Upper lobe of right lung (tissue), 1 donor: ENCODE measurements at regions not wholly inside any gene's neighbourhood (a gene's known extent, or its start where the extent isn't known, plus 50 kb on each side); places are given as distances from the start of the nearest gene placed in this dataset.
"Not testable (repeated sequence)": the region's sequence is repeated elsewhere in the genome, so short reads cannot be mapped to it uniquely, and the experiment has no call there.

Source experiments
- ATAC-seq: fragments of 200-7000 bp; cut with Tn5 transposase; one replicate; pipeline ENCODE4 v1.9.1; 2020; ENCODE audit warnings: mild to moderate bottlenecking, moderate library complexity
- DNase-seq: peaks from one replicate; pipeline ENCODE4 v3.0.0-alpha.2; 2020
- H3K27ac ChIP-seq: fragments of 200-600 bp; one replicate; pipeline ENCODE4 v1.8.0; 2022
- H3K27me3 ChIP-seq: fragments of 200-600 bp; one replicate; pipeline ENCODE4 v1.8.0; 2022; ENCODE audit warnings: mild to moderate bottlenecking
- H3K36me3 ChIP-seq: fragments of 200-600 bp; one replicate; pipeline ENCODE4 v1.8.0; 2022
- H3K4me1 ChIP-seq: fragments of 200-600 bp; one replicate; pipeline ENCODE4 v1.8.0; 2022
- H3K4me3 ChIP-seq: fragments of 200-600 bp; one replicate; pipeline ENCODE4 v1.8.0; 2022; ENCODE audit warnings: mild to moderate bottlenecking
- H3K9me3 ChIP-seq: fragments of 200-600 bp; one replicate; pipeline ENCODE4 v1.8.0; 2022
- intact Hi-C: fragments of 100-400 bp; cut with DNase I; formaldehyde crosslinking; loops from one replicate; pipeline ENCODE4 v1.11.0; 2022
- TF ChIP-seq, protein P1 (sequence below): fragments of 200-600 bp; IDR thresholded peaks from one replicate; pipeline ENCODE4 v1.8.0; 2022; ENCODE audit warnings: antibody characterized with exemption
- donor health status: DM: no; HTN: yes; CAD: no; lungs with severe emphysema.

GRCh38 chr4:28105271-28105859, 1244.7 kb downstream of the STIM2 start:
- no peaks in the 10 kb centered on the region for H3K27me3 ChIP-seq
- intact Hi-C loops: no loop called here
- DNase-seq (no peak), ATAC-seq (no peak)
- TF ChIP-seq, protein P1, sequence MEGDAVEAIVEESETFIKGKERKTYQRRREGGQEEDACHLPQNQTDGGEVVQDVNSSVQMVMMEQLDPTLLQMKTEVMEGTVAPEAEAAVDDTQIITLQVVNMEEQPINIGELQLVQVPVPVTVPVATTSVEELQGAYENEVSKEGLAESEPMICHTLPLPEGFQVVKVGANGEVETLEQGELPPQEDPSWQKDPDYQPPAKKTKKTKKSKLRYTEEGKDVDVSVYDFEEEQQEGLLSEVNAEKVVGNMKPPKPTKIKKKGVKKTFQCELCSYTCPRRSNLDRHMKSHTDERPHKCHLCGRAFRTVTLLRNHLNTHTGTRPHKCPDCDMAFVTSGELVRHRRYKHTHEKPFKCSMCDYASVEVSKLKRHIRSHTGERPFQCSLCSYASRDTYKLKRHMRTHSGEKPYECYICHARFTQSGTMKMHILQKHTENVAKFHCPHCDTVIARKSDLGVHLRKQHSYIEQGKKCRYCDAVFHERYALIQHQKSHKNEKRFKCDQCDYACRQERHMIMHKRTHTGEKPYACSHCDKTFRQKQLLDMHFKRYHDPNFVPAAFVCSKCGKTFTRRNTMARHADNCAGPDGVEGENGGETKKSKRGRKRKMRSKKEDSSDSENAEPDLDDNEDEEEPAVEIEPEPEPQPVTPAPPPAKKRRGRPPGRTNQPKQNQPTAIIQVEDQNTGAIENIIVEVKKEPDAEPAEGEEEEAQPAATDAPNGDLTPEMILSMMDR: no peak
- no peaks in the 10 kb centered on the region for H3K4me1 ChIP-seq
- no peaks in the 10 kb centered on the region for H3K9me3 ChIP-seq
- no peak overlapping the region for H3K4me3 ChIP-seq
- no peak overlapping the region for H3K27ac ChIP-seq
- no peaks in the 10 kb centered on the region for H3K36me3 ChIP-seq

DNA sequence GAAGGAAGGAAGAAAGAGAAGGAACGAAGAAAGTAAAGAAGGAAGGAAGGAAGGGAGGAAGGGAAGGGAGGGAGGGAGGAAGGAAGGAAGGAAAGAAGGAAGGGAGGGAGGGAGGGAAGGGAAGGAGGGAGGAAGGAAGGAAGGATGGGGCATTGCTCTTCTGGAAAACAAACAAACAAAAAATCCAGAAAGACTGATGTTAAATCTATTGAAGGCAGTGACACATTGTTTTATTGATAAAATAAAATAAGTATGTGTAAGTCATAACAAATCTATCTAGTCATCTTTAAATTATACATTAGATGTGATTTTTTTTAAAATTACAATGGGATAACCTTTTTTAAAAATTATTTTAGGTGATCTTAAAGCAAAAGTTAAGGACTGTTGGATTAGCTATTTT, 1245.5 kb downstream of the STIM2 start:
- Histone ChIP-seq H3K9me3 (no peaks in the 10 kb centered on the region), H3K27ac (no peak overlapping the region), H3K4me3 (no peak overlapping the region), H3K27me3 (no peaks in the 10 kb centered on the region), H3K36me3 (no peaks in the 10 kb centered on the region), H3K4me1 (no peaks in the 10 kb centered on the region)
- TF ChIP-seq, protein P1: no peak
- intact Hi-C loops: no loop called here
- no peak for ATAC-seq
- DNase-seq: no peak

- TF ChIP-seq, protein P1: no peak
- Histone ChIP-seq H3K9me3 (no peaks in the 10 kb centered on the region), H3K27me3 (no peaks in the 10 kb centered on the region), H3K36me3 (no peaks in the 10 kb centered on the region), H3K27ac (no peak overlapping the region), H3K4me3 (no peak overlapping the region), H3K4me1 (no peaks in the 10 kb centered on the region)
- ATAC-seq (no peak), DNase-seq (no peak)
- intact Hi-C loops: no loop called here
Observed at GRCh38 chr4:28109801-28110200, 1249.2 kb downstream of the STIM2 start.

DNA sequence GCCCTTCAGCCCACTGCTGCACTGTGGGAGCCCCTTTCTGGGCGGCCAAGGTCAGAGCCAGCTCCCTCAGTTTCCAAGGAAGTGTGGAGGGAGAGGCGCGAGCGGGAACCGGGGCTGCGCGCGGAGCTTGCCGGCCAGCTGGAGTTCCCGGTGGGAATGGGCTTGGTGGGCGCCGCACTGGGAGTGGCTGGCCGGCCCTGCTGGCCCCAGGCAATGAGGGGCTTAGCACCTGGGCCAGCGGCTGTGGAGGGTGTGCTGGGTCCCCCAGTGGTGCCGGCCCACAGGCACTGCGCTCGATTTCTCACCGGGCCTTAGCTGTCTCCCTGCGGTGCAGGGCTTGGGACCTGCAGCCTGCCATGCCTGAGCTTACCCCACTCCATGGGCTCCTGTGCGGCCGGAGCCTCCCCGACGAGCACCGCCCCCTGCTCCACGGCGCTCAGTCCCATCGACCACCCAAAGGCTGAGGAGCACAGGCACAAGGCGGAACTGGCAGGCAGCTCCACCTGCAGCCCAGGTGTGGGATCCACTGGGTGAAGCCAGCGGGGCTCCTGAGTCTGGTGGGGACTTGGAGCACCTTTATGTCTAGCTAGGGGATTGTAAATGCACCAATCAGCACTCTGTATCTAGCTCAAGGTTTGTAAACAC, 1252.2 kb downstream of the STIM2 start:
- intact Hi-C loops, DNase-seq, H3K9me3 ChIP-seq, H3K4me3 ChIP-seq, H3K36me3 ChIP-seq, H3K27me3 ChIP-seq, H3K27ac ChIP-seq, ATAC-seq, H3K4me1 ChIP-seq: not testable (repeated sequence)

DNA sequence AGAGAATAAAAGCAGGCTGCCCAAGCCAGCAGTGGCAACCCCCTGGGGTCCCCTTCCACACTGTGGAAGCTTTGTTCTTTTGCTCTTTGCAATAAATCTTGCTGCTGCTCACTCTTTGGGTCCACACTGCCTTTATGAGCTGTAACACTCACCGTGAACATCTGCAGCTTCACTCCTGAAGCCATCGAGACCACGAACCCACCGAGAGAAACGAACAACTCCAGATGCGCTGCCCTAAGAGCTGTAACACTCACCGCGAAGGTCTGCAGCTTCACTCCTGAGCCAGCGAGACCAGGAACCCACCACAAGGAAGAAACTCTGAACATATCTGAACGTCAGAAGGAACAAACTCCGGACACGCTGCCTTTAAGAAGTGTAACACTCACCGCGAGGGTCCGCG, 1252.9 kb downstream of the STIM2 start:
- H3K4me1 ChIP-seq, H3K27me3 ChIP-seq, ATAC-seq, H3K27ac ChIP-seq, H3K36me3 ChIP-seq, H3K4me3 ChIP-seq, intact Hi-C loops, H3K9me3 ChIP-seq, DNase-seq: not testable (repeated sequence)

GRCh38 chr4:28116526-28117083, 1256.0 kb downstream of the STIM2 start:
- H3K36me3 ChIP-seq, ATAC-seq, H3K4me3 ChIP-seq, H3K27ac ChIP-seq, DNase-seq, H3K9me3 ChIP-seq, H3K4me1 ChIP-seq, H3K27me3 ChIP-seq, intact Hi-C loops: not testable (repeated sequence)

DNA sequence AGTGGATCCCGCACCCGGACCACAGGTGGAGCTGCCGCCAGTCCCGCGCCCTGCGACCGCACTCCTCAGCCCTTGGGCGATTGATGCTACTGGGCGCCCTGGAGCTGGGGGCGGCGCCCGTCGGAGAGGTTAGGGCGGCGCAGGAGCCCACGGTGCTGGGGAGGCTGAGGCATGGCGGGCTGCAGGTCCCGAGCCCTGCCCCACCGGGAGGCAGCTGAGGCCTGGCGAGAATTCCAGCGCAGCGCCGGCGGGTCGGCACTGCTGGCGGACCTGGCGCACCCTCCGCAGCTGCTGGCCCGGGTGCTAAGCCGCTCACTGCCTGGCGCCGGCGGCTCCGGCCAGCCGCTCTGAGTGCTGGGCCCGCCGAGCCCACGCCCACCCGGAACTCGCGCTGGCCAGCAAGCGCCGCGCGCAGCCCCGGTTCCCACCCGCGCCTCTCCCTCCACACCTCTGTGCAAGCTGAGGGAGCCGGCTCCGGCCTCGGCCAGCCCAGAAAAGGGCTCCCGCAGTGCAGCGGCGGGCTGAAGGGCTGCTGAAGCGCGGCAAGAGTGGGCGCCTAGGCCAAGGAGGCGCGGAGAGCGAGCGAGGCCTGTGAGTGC, 1256.5 kb downstream of the STIM2 start:
- H3K9me3 ChIP-seq: no peaks in the 10 kb centered on the region
- no peaks in the 10 kb centered on the region for H3K4me1 ChIP-seq
- peak; percentile 30 for ATAC-seq
- no peak for DNase-seq
- TF ChIP-seq, protein P1: no peak
- no peaks in the 10 kb centered on the region for H3K27me3 ChIP-seq
- intact Hi-C loops: no loop called here
- H3K4me3 ChIP-seq: no peak overlapping the region
- no peak overlapping the region for H3K27ac ChIP-seq
- no peaks in the 10 kb centered on the region for H3K36me3 ChIP-seq
